ENCODE measurements at regions not wholly inside any gene's neighbourhood (a gene's known extent, or its start where the extent isn't known, plus 50 kb on each side); places are given as distances from the start of the nearest gene placed in this dataset.

- no peak for TF ChIP-seq POLR2A (IDR thresholded peaks at IDR 0.05)
- TF ChIP-seq CTCF (IDR thresholded peaks at IDR 0.05): no peak
- TF ChIP-seq POLR2AphosphoS5 (IDR thresholded peaks at IDR 0.05): no peak
Measured at GRCh38 chr18:64410685-64411084, 261.8 kb upstream of the LINC00305 start.
